NCI-H187 treated with DMSO at 0.1 percent for 48 hours (cell line): ENCODE measurements at regions not wholly inside any gene's neighbourhood (a gene's known extent, or its start where the extent isn't known, plus 50 kb on each side); places are given as distances from the start of the nearest gene placed in this dataset.

Experiments
- DNase-seq: peaks from one replicate; lab custom pipeline; 2025; lab: John Stamatoyannopoulos, UW

- no peak for DNase-seq
Measured at GRCh38 chr12:25714198-25714984, 161.3 kb upstream of the LMNTD1 start.

- no peak for DNase-seq
Measured at GRCh38 chr12:25715102-25715501, 162.0 kb upstream of the LMNTD1 start.

- no peak for DNase-seq
Measured at GRCh38 chr12:25716842-25717241, 163.8 kb upstream of the LMNTD1 start.

DNA sequence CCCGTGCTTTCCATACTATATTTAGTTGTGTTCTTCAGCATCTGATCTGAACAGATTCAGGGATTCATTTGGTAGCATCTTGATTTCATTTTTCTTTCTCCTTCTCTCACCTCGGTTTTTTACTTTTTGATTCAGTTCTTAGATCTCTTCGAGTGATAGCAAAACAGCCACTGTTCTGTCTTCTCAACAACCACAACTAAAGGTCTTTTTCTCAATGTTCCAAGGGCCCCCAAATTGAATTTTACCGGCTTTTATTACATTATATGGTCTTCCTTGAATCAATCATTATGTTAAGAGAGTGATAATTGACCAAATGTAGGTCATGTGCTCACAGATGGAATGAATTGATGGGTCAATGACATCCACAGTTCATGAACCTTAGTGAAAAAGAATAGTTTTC, 164.5 kb upstream of the LMNTD1 start:
- no peak for DNase-seq

DNA sequence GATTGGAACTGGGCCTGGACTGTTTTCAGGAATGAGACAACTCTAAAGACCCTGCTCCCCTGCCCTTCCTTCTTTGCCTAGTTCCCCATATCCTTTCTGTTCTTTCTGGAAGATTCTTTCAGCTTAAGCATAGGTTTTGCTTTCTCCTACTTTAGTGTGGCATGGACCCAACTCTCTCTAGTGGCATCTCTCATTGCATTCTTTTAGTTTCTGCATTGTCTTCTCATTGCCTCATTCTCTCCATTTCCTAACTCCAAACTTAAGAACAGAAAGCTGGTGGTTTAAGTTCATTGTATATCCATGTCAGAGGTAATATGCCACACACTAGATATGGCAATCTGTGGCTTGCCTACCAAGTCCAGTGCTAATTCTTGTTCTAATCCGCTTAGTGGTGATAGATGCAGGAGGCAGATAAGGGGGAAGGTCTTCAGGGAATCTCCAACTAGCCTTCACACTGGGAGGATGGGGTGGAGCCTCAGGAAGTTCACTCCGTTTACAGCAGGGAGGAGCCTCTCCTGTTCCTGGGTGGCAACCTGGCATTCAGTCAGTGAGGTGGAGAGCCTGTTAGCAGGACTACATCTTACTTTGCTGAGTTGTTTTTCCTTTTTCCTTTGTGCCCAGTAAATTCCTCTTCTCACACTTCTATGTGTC, 165.1 kb upstream of the LMNTD1 start:
- no peak for DNase-seq

DNA sequence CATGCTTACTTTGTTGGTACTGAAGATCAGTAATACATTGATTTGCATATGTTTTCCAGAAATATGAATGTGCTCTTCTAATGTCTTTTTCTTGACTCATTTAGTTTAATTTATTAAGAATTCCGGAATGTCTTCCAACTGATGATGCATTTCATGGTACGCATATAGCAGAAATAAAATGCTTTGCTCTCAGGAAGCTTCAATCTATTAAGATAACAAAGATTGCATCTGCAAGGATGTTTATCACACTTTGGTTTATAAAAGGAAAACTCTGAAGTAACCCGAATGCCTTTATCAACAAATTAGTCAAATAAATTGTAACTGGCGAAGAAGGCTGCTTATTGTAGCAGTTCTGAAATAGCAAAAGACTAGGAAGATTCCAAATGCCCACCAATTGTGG, 166.4 kb upstream of the LMNTD1 start:
- no peak for DNase-seq

- DNase-seq = no peak
Measured at GRCh38 chr12:25723336-25723735, 170.3 kb upstream of the LMNTD1 start.

GRCh38 chr12:25723921-25724491, 170.9 kb upstream of the LMNTD1 start:
- no peak for DNase-seq

DNA sequence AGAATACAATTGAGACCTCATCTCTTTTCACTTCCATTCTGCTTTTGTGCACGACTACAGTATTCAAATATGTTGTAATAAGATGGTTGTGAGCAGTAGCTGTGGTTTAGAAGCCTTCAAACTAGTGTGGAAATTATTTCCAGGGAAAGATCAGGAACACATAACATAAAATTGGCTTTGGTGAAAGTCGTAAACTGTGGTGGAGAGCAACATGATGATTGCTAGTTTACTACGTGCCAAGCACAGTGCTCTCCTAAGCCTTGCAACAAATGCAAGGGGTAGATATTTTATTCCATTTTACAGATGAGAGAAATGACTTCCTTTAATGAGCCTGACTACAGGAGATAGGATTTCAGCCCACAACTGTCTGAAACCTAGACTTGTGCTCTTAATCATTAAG, 172.4 kb upstream of the LMNTD1 start:
- no peak for DNase-seq

DNA sequence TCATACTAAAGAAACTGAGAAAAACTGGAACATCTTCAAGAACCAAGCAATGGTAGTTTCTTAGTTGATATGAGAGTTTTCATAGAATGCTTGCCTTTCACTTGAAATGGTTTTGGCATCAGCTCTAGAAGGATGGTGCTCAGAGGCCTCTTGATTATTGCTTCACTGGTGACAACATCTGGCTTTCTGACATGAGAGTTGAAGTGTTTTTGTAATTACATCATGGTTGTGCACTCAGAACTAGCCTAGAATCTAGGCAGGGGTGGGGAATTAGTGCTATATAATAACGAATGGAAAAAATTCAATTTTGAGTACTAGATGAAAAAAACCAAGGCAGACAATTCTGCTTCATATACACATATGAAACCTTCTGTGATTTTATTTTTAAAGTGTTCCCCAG, 172.8 kb upstream of the LMNTD1 start:
- no peak for DNase-seq

DNA sequence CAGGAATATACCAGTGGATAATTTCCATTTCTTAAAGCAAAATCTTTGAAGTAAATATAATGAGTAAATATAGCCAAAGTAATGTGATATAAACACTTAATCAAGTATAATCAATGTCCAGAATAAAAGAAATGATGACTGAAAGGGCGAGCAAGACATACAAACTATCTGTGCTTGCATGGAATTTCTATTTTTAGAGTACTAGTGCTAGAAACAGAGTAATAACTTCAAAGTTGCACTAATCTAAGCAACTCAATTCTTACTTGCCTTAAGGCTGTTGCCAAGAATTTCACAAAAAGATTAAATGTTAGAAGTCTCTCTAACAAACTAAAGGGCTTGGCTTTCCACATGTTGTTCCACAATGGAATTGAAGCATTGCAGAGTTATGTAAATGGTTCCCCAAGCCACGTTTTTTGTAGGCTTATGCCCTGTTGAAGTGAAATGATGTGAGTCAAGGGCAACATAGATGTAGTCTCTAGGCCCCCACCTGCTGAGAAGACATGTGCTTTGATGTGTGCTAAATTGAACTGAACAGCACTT, 175.0 kb upstream of the LMNTD1 start:
- DNase-seq = peak; percentile 35

DNA sequence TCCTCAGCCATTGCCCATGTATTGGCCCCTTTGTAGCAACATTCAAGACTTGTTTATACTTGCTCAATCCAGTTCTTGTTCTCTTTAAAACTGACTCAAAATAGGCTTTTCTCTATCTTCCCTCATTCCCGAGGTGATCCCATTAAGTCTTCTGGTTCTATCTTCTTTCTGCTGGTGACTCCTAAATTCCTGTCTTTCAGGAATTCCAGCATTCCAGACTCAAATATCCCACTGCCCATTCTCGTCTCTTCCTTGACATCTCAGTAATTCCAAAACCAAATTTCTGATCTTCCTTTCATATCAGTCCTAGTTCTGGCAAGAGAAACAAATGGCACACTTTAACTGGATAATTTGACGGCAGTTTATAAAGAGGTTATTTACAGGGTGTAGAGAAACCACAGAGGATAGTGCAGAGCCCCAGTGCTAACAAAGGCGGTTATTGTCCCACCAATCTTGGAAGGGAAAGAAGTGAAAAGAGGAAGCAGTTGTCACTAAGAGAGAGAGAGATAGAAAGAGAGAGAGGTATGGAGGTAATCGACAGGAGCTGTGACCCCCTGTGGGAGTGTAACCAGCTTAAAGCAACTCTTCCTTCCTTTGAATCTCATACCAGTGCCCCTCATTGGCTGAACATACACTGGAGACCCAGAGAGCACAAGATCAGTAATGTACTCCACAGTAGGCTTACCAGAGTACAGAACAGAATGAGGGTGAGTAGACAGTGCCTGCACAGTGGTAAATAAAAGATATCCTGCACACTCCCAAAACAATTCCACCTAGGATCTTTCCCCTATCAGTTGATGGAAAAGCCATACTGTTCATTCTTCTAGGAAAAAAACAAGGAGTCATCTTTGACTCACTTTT, 177.6 kb upstream of the LMNTD1 start:
- no peak for DNase-seq

DNA sequence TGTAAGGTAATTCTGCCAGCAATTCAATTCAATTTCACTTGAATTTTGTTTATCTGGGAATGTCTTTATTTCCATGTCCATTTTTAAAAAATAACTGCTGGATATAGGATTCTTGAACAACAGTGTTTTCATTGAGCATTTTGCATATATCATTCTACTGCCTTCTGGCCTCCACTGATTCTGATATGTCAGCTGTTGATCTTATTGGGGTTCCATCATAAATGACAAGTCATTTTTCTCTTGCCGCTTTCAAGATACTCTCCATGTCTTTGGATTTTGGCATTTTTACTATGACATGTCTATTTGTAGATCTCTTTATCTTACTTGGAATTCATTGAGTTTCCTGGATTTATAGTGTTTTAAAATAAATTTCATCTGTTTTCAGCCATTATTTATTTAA, 180.5 kb upstream of the LMNTD1 start:
- no peak for DNase-seq

- no peak for DNase-seq
Measured at GRCh38 chr12:25734529-25735180, 181.6 kb upstream of the LMNTD1 start.

GRCh38 chr12:25740617-25741016, 187.5 kb upstream of the LMNTD1 start:
- DNase-seq = no peak

DNA sequence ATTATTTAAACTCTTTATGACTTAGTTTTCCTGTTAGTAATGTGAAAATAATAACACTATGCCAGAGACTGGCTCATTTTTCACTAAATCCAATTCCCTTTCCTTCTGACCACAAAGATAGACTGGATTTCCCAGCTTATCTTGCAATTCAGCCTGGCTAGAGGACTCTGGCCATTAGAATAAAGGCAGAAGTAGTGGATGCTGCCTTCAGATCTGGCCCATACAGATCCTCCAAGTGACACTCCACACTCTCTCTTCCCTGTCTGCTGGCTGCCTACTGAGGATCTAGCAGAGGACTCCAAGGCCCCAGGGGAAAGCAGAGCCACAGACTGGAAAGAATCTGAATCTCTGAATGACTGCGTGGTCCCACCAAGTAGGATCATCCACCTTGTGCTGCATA, 188.8 kb upstream of the LMNTD1 start:
- no peak for DNase-seq

- DNase-seq = no peak
Measured at GRCh38 chr12:25743679-25744215, 190.7 kb upstream of the LMNTD1 start.

DNA sequence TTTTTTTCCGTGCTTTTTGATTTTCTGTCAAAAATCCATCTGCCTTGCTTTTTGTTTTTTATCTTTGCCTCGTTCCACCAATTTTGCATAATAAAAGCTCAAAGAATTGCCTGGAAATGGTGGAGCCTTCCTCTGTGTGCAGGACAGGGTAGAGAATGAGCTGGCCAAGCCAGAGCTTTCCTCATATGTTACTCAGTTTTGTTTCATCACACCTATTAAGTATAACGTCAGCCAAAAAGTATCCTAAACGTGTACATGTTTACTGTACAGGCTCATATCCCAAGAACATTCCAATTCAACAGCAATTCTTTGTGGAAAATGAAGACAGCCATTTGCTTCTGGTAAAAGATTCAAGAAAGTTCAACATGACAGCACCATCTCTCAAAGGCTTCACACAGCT, 191.2 kb upstream of the LMNTD1 start:
- no peak for DNase-seq

- DNase-seq = no peak
Measured at GRCh38 chr12:25745281-25745680, 192.2 kb upstream of the LMNTD1 start.

DNA sequence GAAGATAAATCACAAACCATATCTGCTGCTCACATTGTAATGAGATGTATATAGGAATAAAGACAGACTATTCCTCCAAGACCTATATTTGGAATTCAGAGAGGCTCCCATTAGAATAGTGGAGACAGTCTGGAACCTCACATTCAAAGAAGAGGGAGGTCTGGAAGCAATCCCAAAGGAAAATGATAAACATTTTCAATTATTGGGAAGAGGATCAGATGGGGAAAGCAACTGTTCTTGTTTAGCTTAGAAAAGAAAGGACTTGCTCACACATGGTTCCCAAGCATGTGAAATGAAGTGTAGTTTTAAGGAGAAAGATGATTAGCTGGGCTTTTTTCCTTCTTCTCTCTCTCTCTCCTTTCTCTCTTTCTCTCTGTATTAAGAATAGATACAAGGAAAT, 193.0 kb upstream of the LMNTD1 start:
- DNase-seq = no peak

DNA sequence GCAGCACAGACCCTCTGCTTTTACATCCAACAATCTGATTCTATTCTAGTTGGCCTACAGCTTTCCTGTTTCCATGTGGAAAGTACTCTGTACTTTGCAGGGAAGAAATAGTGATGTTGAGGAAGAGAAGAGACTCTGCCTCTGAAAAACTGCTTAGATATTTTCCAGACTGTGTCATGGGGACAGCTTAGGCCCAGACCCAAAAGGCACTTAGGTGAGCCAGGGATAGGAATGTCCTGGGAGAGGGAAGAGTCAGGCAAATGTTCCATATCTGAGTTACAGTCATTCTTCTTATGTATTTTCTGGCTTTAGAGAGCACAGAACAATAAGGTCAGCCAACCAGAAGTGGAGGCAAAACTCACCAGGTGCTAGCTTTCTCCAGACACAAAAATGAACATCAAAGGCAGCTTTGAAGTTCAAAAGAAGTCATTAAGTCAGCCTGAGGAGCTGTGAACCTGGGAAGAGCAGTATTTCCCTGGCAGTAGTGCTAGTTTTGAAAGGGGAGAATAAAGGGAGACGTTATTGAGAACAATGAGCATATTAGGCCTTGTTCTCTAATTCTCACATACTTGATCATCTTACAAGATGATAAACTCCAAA, 199.7 kb upstream of the LMNTD1 start:
- no peak for DNase-seq
